Vagina (tissue), 2 donors: ENCODE measurements at regions not wholly inside any gene's neighbourhood (a gene's known extent, or its start where the extent isn't known, plus 50 kb on each side); places are given as distances from the start of the nearest gene placed in this dataset.

Source experiments
- POLR2A ChIP-seq, 2 donors: fragments of 450-650 bp; IDR thresholded peaks; one replicate each; pipeline ENCODE4 v1.6.1; 2017; ENCODE audit warnings: antibody characterized with exemption in 2 of 2, mild to moderate bottlenecking in 2 of 2, moderate library complexity in 2 of 2
- POLR2AphosphoS5 ChIP-seq, 2 donors: sonication (generic); formaldehyde crosslinking; IDR thresholded peaks; one replicate each; pipeline ENCODE4 v1.9.0; 2017; ENCODE audit warnings: antibody characterized with exemption in 2 of 2, mild to moderate bottlenecking in 2 of 2, low read depth in 1 of 2; ENCODE audit not compliant: insufficient read depth in 1 of 2
- TF ChIP-seq, protein P1 (sequence below), 3 experiments: fragments of 450-650 bp in 2 of 3; fragments of 200-600 bp in 1 of 3; sonication (generic) in 1 of 3; IDR thresholded peaks; one replicate each; pipeline ENCODE4 v1.5.1; 2017 to 2019; ENCODE audit warnings: antibody characterized with exemption in 3 of 3, mild to moderate bottlenecking in 2 of 3, moderate library complexity in 2 of 3

DNA sequence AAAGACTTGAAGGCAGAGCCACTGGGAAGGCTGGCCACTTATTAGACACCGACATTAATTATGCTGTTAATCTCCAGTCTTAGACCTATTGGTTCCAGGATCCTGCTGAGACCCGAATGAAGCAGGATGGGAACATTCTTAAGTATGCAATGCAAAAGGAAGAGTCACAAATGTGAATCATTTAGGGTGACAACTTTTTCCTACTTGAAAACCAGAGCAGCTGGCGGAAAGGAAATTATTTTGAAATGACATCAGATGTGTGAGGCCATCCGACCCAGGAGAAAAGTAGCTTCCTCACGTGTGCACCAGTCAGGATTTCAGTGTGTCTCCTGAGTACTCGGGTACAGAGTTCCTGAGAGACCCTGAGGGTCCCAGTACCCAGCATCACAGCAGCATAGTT, 222.9 kb upstream of the NCKAP5 start:
- TF ChIP-seq, protein P1, sequence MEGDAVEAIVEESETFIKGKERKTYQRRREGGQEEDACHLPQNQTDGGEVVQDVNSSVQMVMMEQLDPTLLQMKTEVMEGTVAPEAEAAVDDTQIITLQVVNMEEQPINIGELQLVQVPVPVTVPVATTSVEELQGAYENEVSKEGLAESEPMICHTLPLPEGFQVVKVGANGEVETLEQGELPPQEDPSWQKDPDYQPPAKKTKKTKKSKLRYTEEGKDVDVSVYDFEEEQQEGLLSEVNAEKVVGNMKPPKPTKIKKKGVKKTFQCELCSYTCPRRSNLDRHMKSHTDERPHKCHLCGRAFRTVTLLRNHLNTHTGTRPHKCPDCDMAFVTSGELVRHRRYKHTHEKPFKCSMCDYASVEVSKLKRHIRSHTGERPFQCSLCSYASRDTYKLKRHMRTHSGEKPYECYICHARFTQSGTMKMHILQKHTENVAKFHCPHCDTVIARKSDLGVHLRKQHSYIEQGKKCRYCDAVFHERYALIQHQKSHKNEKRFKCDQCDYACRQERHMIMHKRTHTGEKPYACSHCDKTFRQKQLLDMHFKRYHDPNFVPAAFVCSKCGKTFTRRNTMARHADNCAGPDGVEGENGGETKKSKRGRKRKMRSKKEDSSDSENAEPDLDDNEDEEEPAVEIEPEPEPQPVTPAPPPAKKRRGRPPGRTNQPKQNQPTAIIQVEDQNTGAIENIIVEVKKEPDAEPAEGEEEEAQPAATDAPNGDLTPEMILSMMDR (IDR thresholded peaks at IDR 0.05), result no peak
- no peak for TF ChIP-seq POLR2A (IDR thresholded peaks at IDR 0.05)
- TF ChIP-seq POLR2AphosphoS5 (IDR thresholded peaks at IDR 0.05; ENCODE audit: insufficient read depth in 1 of 2, low read depth in 1 of 2), result no peak
